ENCODE measurements at regions not wholly inside any gene's neighbourhood (a gene's known extent, or its start where the extent isn't known, plus 50 kb on each side); places are given as distances from the start of the nearest gene placed in this dataset.

- no peak for DNase-seq
Measured at GRCh38 chr10:83037653-83038052, 1101.7 kb upstream of the GHITM start.

DNA sequence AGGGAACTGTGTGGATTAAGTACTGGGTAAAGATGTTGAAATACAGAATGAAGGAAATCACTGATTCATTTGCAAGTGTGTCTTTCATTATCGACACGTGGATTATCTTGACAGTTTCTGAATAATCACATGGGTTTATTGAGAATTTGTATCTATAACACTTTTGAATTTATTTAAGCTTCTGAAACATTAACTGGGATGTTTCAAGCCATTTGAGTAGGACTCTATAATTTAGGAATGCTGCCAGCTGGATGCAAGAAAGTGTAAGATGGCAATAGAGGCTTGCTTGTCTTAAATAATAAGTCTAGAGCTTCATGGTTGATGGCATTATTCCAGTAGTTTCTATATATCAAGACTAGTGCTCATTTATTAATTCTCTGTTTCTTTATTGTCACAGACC lies 1100.7 kb upstream of the GHITM start:
- no peak for DNase-seq

DNA sequence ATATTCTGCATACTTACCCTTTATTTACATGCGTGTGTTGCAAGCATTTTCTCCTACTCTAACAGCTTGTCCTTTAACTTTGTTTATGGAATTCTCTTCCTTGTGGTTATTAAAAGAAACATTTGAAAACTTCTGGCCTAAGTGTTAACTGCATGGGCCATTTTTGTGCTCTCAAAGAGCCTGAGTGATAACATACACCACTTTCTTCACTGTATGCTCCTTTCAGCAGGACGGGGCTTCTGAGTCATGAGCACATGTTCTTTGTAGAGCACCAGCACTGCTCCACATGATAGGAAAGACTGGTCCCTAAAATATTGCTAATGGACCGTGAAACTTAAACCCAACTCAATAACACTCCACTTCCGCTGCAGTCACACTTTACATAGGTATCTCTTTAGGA lies 1093.6 kb upstream of the GHITM start:
- DNase-seq = no peak

- no peak for DNase-seq
Measured at GRCh38 chr10:83050815-83051214, 1088.5 kb upstream of the GHITM start.

GRCh38 chr10:83062871-83063270 lies 1076.4 kb upstream of the GHITM start:
- DNase-seq = no peak

- no peak for DNase-seq
Measured at GRCh38 chr10:83073472-83073871, 1065.8 kb upstream of the GHITM start.

GRCh38 chr10:83075016-83075814 lies 1064.1 kb upstream of the GHITM start:
- DNase-seq = no peak

DNA sequence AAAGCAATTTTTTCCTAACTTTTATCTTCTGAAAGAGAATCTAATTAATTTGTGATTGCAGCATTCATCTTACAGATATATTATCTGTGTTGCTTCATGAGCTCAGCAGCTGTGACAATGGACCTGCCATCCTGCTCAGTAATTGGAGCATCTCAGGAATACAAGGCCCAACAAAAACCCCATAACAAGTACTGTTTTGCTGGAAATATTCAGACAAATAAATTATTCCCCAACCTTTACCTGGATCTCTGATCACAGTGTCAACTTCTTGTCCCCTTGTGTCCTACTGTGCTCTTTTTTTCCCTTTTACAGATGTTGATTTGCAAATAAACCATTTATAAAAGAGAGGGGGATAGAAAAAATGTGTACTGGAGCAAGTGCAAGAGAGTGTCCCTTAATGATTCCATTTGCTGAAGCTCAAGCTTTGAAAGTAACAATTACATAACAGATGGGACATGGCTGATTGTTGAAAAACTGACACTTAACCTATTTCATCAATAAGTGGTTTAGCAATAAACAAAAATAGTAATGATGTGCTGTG lies 1063.4 kb upstream of the GHITM start:
- DNase-seq = no peak

- no peak for DNase-seq
Measured at GRCh38 chr10:83076443-83076842, 1062.9 kb upstream of the GHITM start.

GRCh38 chr10:83078160-83078559 lies 1061.1 kb upstream of the GHITM start:
- no peak for DNase-seq

- DNase-seq = no peak
Measured at GRCh38 chr10:83078645-83079044, 1060.7 kb upstream of the GHITM start.

GRCh38 chr10:83083831-83084230 lies 1055.5 kb upstream of the GHITM start:
- no peak for DNase-seq

- DNase-seq = no peak
Measured at GRCh38 chr10:83089335-83089734, 1050.0 kb upstream of the GHITM start.

DNA sequence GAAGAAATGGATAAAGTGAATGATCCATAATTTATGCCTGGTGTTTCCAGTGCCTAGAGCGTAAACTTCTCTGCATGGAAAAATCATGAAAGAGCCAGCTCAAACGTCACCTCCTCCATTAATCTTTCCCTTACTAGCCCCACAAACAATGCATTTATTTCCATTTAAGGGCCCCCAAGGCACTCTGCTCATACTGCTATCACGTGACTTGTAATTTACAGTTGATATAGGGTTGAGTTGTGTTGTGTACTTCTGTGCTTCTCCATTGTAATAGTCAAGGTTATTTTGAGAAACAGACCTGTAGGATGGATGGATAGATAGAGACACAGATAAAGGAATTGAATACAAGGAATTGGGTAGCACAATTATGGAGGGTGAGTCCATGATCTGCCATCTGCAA lies 1034.7 kb upstream of the GHITM start:
- DNase-seq = no peak

- DNase-seq = no peak
Measured at GRCh38 chr10:83108565-83109333, 1030.6 kb upstream of the GHITM start.

DNA sequence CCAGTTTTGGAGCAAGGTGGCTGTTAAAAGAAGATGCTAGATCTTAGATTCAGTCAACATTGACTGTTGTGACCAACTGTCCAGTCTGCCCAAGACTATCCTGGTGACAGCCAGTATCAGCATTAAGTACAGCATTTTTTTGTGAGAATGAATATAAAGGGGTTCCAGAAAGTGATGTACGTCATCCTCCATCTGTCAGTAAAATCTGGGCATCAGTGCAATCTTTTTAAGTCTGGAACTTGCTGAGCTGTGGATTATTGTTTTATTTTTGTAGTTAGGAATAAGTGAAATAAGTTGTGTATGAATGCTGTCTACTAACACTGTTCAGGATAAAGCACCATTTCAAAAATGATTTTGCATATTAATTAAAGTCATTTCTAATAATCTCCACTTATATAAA lies 1020.0 kb upstream of the GHITM start:
- DNase-seq = no peak

GRCh38 chr10:83122336-83122735 lies 1017.0 kb upstream of the GHITM start:
- DNase-seq = no peak

- no peak for DNase-seq
Measured at GRCh38 chr10:83127942-83128575, 1011.2 kb upstream of the GHITM start.

DNA sequence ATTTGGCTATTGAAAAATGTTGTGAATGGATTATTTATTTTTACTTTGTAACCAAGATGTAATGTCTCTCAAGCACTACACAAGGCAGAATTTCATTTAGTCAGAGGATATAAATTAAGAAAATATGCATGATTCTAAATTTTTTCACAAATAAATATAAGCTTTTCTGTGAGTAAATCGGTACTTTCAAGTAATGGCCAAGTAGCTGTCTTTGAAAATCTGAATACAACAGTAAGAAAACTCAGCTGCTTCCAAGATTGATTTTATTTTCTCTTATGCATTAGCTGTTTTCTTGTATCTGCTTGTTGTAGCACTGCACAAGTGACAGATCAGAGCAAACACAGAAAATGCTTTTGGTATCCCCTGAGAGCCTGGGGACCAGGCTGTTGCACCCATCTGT lies 998.5 kb upstream of the GHITM start:
- DNase-seq = no peak

DNA sequence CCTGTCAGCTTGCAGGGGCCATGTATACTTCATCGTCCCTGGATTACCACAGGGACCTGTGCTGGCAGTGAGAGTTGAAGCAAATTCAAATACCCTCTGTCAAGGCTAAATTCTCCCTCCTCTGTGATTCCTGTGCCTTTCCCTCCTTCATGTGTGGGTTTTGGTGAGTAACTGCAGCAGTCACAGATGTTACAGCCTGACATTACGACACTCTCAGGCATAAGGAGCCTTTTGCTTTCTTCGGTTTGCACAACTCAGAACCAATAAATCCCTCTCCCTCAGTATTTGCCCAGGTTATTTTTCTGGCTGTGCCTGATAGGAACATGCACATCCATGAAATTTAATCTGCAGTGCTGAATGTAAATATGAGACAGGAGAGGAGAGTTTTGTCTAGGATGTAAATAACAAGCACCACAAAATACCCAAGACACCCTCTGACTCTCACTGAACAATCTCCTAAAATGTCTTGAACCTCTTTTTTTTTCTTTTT lies 997.2 kb upstream of the GHITM start:
- DNase-seq = no peak

DNA sequence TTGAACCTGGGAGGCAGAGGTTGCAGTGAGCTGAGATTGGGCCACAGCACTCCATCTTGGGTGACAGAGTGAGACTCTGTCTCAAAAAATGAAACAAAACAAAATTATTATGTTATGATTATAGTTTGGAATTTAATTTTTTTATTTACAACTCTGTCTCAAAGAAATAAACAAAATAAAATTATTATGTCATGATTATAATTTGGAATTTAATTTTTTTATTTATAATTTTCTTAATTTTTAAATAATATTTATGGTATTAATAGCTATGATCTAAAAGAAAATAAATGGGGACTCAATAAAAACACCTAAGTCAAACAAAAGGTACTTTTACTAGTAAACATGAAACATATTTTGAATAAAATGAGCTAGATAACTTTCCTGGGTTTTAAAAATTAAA lies 994.8 kb upstream of the GHITM start:
- no peak for DNase-seq

GRCh38 chr10:83153714-83154113 lies 985.6 kb upstream of the GHITM start:
- DNase-seq = no peak

DNA sequence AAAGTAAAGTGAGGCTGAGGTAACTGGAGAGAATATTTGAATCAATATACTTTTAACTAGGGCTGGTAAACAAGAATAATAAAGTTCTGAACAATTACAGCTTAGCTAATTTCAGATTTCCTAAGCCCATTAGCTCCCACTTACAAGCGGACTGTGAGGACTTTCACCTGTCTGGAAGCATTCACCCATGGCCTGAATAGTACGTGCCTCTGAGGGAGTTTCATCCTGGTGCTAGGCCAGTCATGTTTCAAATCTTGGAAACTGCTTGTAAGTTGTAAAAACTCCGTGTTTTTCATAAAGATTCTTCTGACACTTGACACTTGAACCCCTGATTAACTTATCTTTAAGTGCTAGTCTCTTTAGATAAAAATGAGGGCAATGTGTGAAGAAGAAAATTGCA lies 975.2 kb upstream of the GHITM start:
- DNase-seq = no peak

DNA sequence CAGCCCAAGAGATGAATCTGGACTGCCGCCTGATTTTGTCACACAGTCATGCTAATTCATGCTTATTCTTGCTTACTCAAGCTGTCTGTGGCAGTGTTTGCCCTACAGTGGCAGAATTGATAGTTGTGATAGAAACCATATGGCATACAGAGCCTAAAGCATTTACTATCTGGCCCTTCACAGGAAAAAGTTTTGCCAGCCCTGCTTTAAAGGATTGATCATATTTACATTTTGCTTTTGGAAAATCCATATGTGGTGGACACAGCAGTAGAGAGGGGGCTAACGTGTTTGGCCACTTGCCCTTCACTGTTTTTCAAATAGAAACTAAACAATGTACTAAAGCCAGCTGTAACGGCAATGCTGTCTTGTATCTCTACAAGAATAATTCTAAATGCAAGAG lies 974.0 kb upstream of the GHITM start:
- no peak for DNase-seq

Data from SHP77 treated with DMSO at 0.1 percent for 48 hours (cell line).